HG02981 (cell line): ENCODE measurements at regions not wholly inside any gene's neighbourhood (a gene's known extent, or its start where the extent isn't known, plus 50 kb on each side); places are given as distances from the start of the nearest gene placed in this dataset.
"Not testable (repeated sequence)": the region's sequence is repeated elsewhere in the genome, so short reads cannot be mapped to it uniquely, and the experiment has no call there.

Experiments
- ATAC-seq: cut with Tn5 transposase; IDR thresholded peaks from one replicate; pipeline ENCODE4 v1.9.1; 2021; ENCODE audit warnings: mild to moderate bottlenecking, moderate library complexity; ENCODE audit not compliant: unreplicated experiment

- ATAC-seq = no peak
Observed at GRCh38 chr17:70976447-70976846, 807.1 kb downstream of the KCNJ2 start.

GRCh38 chr17:70984873-70985272 is 815.5 kb downstream of the KCNJ2 start:
- no peak for ATAC-seq

GRCh38 chr17:70987867-70988340 is 818.6 kb downstream of the KCNJ2 start:
- peak; percentile 76 for ATAC-seq

DNA sequence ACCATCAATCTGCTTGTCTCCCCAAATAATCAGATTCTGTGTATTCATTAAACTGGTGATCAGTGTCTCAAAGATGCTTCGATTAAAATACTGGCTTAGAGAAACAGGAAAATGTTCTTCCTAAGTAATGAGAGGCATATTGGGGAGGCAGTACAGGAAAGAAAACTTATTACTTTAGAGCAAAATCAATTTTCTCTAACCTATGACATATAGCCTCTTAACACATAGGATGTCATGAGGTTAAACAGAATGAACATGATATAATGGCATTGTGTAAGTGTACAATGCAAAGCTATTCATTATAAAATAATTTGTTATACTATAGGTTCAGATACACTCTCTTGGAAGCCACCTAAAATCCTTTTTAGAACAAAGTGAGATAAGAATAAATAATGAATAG is 819.3 kb downstream of the KCNJ2 start:
- no peak for ATAC-seq

- ATAC-seq = no peak
Observed at GRCh38 chr17:70989280-70989679, 819.9 kb downstream of the KCNJ2 start.

DNA sequence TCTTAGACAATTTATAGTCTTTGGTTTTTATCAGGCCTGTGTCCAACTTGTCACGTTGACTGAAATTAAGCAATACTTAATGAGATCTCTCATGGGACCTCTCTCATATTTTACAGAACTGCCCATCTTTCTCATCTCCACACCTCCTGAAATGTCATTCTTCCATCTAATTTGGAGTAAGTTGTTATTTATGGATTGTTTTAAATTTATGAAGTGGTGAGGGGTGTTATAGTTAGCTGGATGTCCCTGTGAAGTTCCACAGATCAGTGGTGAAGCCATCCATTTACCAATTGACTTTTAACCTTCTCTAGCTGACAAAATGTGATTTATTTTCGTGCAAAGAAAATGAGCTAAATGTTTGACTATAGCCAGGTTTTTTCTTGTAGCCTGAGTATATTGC is 824.9 kb downstream of the KCNJ2 start:
- no peak for ATAC-seq

DNA sequence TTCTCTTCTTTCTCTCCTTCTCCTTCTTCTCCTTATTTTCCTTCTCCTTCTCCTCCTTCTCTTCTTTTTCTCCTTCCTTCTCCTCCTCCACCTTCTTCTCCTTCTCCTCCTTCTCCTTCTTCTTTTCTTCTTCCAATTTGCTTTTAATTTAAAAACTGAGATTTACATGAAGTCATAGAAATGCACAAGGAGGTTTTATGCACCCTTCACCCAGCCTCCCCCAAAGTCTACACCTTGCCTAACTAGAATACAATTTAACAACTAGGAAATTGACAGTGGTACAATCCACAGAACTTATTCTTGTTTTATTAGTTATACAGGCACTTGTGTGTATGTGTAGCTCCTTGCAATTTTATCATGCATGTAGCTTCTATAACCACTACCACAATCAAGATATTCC is 826.7 kb downstream of the KCNJ2 start:
- ATAC-seq = no peak

DNA sequence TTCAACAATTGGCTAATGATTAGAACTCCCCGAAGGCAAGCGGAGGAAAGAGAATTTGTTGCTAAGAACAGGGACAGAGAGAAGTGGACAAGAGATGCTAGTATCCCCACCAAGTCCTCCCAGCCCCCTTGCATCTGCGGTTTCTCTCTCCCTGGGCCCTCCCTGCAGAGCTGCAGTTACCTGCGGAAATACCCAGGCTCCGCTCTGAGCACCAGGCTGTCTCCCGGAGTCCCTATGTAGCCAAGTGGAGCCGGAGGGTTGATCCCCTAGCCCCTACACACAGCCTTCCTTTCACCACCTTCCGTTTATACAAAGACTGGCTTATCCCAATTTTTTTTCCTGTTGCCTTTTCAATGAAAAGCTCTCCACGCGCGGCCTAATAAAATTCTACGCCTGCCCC is 834.4 kb downstream of the KCNJ2 start:
- no peak for ATAC-seq

- no peak for ATAC-seq
Observed at GRCh38 chr17:71004413-71004812, 835.1 kb downstream of the KCNJ2 start.

DNA sequence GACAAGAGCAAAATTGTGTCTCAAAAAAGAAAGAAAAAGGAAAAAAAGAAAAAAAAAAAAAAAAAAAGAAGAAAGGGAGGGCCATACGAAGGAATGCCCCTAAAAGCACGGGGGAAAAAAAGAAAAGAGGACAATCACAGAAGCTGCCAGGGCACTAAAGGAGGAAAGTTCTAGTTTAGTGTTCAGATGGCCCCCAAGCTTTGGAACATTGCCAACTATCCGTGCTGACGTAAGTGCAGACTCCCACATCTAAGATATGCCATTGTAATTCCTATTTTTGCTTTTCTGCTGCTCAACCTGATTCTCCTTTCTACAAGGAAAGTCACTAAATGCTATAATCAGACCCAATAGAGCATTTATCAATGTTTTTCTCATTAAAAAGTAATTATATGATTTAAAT is 842.1 kb downstream of the KCNJ2 start:
- no peak for ATAC-seq

DNA sequence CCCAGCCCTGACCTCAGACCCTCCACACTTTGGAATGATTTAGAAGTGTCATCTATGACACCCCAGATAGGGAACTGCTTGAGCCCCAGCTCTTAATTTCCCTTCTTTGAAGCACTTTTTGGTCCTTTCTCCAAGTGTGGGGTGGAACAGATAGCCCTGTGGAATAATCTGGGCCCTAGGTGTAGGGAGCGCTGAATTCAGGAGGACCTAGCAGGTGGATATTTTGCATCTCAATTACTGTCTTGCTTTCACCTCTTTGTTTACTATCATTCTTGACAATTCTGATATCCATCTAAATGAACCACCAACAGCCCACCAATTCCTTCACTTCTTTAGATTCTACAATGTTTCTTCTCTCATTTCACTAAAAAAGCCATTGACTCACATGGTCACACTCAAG is 850.4 kb downstream of the KCNJ2 start:
- no peak for ATAC-seq

DNA sequence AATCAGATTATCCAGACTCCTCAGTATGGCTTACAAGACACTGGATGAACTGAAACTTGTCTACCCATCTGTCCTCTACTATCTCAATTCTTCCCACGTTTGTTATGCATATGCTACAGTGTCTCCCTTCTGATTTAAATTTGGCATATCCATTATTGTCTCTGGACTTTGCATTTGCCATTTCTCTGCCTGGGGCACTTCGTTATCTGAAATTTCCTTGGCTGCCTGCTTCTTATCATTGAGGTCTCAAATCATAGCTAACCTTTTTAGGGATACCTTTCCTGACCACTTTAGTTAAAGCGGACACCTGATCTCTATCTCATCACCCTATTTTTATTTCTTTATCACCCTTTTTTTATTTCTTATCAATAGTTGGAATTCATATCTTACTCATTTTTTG is 853.4 kb downstream of the KCNJ2 start:
- no peak for ATAC-seq

GRCh38 chr17:71023249-71024030 is 854.1 kb downstream of the KCNJ2 start:
- ATAC-seq = no peak

GRCh38 chr17:71024172-71024571 is 854.8 kb downstream of the KCNJ2 start:
- no peak for ATAC-seq

- ATAC-seq = no peak
Observed at GRCh38 chr17:71024969-71025368, 855.6 kb downstream of the KCNJ2 start.

DNA sequence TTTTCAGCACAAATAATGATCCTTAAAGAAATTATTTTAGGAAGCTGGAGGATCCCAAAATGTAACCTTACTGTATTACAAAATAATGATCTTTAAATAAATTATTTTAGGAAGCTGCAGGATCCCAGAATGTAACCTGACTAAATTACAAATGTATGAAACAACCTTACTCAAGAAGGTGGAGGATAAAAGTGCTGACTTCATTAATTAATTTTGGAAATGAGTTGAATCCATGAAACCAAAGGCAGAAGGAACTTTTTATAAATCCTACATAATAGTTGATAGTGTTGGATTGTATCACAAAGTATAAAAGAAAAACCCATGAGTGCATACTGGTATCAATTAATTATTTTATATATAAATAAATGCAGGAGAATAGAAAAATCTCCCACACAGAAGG is 859.9 kb downstream of the KCNJ2 start:
- no peak for ATAC-seq

GRCh38 chr17:71031286-71031685 is 862.0 kb downstream of the KCNJ2 start:
- ATAC-seq = not testable (repeated sequence)

GRCh38 chr17:71032746-71033273 is 863.5 kb downstream of the KCNJ2 start:
- no peak for ATAC-seq

- ATAC-seq = no peak
Observed at GRCh38 chr17:71033336-71033735, 864.0 kb downstream of the KCNJ2 start.

- ATAC-seq = no peak
Observed at GRCh38 chr17:71035226-71035625, 865.9 kb downstream of the KCNJ2 start.

GRCh38 chr17:71037386-71037785 is 868.1 kb downstream of the KCNJ2 start:
- ATAC-seq = no peak

DNA sequence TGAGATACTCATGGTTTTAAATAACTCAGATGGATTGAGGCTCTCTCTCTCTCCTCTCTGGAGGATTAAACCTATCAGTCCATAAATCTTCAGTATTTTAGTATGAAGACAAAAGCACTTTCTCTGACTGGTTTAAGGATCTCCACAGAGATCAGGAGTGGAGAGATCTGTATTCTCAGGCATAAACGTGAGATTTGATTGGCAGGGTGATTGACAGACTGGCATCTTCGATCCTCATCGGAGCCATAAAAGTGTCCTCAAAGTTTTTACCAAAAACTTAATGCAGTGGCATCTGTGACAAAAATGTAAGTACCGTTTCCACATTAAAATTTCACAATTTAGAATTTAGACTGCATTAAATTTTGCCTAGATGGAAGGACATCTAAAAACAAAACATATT is 870.1 kb downstream of the KCNJ2 start:
- ATAC-seq = no peak

DNA sequence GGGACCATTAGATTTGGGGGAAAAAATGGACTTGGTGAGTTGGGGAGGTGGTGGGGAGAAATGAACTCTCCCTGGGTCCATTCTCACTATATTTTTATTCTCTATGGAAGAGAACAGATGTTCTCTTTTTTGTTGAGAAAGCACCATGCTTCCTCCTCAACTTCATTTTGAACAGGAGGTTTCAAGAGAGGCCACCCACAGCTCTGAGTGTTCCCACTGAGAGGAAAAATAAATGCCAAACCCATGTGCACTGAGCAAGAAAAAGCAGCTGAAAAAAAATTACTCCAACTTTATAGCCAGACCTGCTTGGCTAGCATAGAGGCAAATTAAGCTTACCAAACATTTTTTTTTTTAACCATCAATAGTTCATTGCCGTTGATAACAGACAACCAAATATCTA is 883.6 kb downstream of the KCNJ2 start:
- ATAC-seq = no peak
